Nephron (organoid): ENCODE measurements at regions not wholly inside any gene's neighbourhood (a gene's known extent, or its start where the extent isn't known, plus 50 kb on each side); places are given as distances from the start of the nearest gene placed in this dataset.
A peak's percentile ranks its signal among the peaks of the same experiment; 100 is the strongest.
"Not testable (repeated sequence)": the region's sequence is repeated elsewhere in the genome, so short reads cannot be mapped to it uniquely, and the experiment has no call there.

Experiments
- H3K27ac Mint-ChIP-seq, 3 experiments: 2 replicates each; pipeline ENCODE4 v1.8.0; 2020; ENCODE audit warnings: mixed read lengths in 3 of 3, mild to moderate bottlenecking in 2 of 3, moderate library complexity in 1 of 3
- H3K27me3 Mint-ChIP-seq: 2 replicates; pipeline ENCODE4 v1.8.0; 2021; ENCODE audit warnings: low read depth, mild to moderate bottlenecking, moderate library complexity, mixed read lengths
- H3K36me3 Mint-ChIP-seq: 2 replicates; pipeline ENCODE4 v1.8.0; 2020; ENCODE audit warnings: low read depth, mixed read lengths
- H3K4me1 Mint-ChIP-seq: 2 replicates; pipeline ENCODE4 v1.8.0; 2020; ENCODE audit warnings: mixed read lengths
- H3K4me3 Mint-ChIP-seq, 3 experiments: 2 replicates each; pipeline ENCODE4 v1.8.0; 2020; ENCODE audit warnings: mild to moderate bottlenecking in 3 of 3, mixed read lengths in 3 of 3, moderate library complexity in 2 of 3
- H3K9me3 Mint-ChIP-seq: 2 replicates; pipeline ENCODE4 v1.8.0; 2020; ENCODE audit warnings: mixed read lengths
- TF ChIP-seq, protein P1 (sequence below), 3 experiments: fragments of 200-600 bp; sonication (generic); IDR thresholded peaks; one replicate each; pipeline ENCODE4 v1.5.0; 2021; ENCODE audit warnings: antibody characterized with exemption in 3 of 3; ENCODE audit not compliant: unreplicated experiment in 3 of 3

DNA sequence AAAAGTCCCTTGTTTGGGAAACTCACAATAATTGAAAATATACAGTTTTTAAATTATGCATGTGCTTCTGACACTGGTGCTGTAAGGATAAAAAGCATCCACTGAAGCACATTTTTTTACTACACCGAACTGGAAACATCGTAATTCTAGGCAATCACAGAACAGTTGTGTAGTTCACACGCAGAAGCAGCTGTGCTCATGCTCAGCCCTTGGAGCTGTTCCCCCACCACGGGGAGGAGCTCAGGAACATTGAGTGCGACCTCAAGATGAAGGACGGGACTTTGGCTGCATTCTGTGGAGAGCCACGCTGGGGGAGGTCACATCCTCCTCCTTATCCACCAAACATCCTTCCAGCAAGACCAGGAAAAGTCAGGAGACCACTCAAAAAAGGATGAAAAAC lies 466.3 kb upstream of the CDH4 start:
- Mint-ChIP-seq H3K4me3 (no peak overlapping the region), H3K27ac (no peak overlapping the region), H3K36me3 (no peaks in the 10 kb centered on the region), H3K4me1 (peaks cover 25% of the 10 kb centered on the region), H3K27me3 (peaks cover 20% of the 10 kb centered on the region), H3K9me3 (no peaks in the 10 kb centered on the region)
- TF ChIP-seq, protein P1, sequence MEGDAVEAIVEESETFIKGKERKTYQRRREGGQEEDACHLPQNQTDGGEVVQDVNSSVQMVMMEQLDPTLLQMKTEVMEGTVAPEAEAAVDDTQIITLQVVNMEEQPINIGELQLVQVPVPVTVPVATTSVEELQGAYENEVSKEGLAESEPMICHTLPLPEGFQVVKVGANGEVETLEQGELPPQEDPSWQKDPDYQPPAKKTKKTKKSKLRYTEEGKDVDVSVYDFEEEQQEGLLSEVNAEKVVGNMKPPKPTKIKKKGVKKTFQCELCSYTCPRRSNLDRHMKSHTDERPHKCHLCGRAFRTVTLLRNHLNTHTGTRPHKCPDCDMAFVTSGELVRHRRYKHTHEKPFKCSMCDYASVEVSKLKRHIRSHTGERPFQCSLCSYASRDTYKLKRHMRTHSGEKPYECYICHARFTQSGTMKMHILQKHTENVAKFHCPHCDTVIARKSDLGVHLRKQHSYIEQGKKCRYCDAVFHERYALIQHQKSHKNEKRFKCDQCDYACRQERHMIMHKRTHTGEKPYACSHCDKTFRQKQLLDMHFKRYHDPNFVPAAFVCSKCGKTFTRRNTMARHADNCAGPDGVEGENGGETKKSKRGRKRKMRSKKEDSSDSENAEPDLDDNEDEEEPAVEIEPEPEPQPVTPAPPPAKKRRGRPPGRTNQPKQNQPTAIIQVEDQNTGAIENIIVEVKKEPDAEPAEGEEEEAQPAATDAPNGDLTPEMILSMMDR (IDR thresholded peaks at IDR 0.05; ENCODE audit: unreplicated experiment in 3 of 3): no peak

DNA sequence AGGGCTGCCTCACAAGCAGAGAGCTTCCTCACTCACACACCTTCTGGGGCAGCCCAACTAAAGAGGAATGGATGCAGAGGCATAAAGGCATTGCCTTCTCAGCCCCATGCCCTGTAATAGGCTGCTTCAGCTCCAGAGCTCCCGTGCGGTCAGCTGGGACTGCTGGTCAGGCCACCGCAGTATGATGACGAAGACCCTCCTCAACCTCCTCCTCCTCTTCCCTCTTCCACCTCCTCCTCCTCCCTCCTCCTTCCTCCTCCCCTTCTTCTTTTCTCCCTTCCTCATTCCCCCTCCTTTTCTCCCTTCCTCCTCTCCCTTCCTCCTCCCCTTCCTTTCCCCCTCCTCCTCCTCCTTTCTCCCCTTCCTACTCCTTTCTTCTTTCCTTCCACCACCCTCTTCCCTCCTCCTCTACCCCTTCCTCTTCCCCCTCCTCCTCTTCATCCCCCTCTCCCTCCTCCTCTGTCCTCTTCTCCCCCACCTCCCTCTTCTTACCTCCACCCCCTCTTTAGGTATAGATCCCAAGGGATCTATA lies 465.3 kb upstream of the CDH4 start:
- peaks cover 29% of the 10 kb centered on the region for H3K27me3 Mint-ChIP-seq
- H3K27ac Mint-ChIP-seq: no peak overlapping the region
- no peak overlapping the region for H3K4me3 Mint-ChIP-seq
- no peaks in the 10 kb centered on the region for H3K36me3 Mint-ChIP-seq
- TF ChIP-seq, protein P1 (IDR thresholded peaks at IDR 0.05; ENCODE audit: unreplicated experiment in 3 of 3): no peak
- H3K4me1 Mint-ChIP-seq: peaks cover 25% of the 10 kb centered on the region
- no peaks in the 10 kb centered on the region for H3K9me3 Mint-ChIP-seq

DNA sequence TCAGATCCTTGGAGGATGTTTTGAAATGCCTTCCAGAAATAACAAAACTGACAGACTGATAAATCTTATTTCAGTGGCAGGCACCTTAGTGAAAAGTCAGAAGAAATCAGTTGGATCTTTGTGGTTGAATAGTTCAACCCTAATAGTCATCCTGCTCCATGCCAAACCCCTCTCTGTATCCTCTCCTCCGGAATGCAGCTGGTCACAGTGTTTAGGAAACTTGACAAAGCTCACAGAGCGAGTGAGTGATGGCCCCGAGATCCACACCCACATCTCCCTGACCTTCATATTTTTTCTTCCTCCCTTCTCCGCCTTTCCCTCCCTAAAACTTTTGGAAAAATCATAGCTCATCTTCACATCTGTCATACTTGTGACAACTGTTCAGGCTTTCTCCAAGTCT lies 464.8 kb upstream of the CDH4 start:
- TF ChIP-seq, protein P1 (IDR thresholded peaks at IDR 0.05; ENCODE audit: unreplicated experiment in 3 of 3): no peak
- Mint-ChIP-seq H3K4me3 (no peak overlapping the region), H3K27ac (peak overlapping the region in 1 of 3 experiments; percentile 22), H3K4me1 (peaks cover 25% of the 10 kb centered on the region), H3K36me3 (no peaks in the 10 kb centered on the region), H3K9me3 (no peaks in the 10 kb centered on the region), H3K27me3 (peaks cover 29% of the 10 kb centered on the region)

DNA sequence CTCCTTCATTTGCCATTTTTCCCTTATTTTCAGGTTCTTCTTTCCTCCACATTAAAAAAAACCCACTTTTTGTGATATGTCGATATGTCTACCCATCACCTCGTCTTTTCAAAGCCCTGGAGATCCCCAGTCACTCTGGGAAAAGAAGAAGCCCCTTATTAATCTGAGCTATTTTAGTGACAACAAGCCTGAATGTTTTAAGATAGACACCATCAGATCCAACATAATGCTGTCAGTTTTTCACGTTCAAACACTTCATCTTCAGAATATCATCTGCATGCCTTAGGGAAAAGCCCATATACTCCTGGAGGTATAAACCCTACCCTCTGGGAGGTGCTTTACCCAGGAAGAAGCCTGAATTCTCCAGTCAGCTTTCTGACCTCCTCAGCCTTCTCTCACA lies 464.0 kb upstream of the CDH4 start:
- H3K27ac Mint-ChIP-seq: peak overlapping the region in 1 of 3 experiments; percentile 6
- peaks cover 25% of the 10 kb centered on the region for H3K4me1 Mint-ChIP-seq
- no peaks in the 10 kb centered on the region for H3K36me3 Mint-ChIP-seq
- H3K4me3 Mint-ChIP-seq: no peak overlapping the region
- H3K9me3 Mint-ChIP-seq: no peaks in the 10 kb centered on the region
- TF ChIP-seq, protein P1 (IDR thresholded peaks at IDR 0.05; ENCODE audit: unreplicated experiment in 3 of 3): no peak
- H3K27me3 Mint-ChIP-seq: peaks cover 33% of the 10 kb centered on the region

DNA sequence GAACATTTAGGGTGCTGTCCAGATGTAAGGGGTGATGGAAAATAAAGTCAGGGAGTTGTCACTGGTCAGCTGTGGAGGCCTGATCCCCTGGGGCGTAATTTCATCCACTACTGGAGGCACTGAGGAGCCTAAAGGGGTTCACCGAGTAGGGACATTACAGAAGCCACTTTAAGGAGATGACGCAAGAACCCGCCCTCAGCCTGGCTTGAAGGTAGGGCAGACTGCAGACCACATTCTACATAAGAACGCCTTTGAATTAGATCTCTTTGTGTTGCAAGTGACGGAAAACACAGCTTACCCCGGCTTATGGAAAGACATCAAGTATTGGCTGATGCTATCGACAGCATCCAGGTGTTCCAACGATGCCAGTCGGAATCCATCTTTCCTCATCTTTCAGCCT lies 462.7 kb upstream of the CDH4 start:
- peaks cover 25% of the 10 kb centered on the region for H3K4me1 Mint-ChIP-seq
- TF ChIP-seq, protein P1 (IDR thresholded peaks at IDR 0.05; ENCODE audit: unreplicated experiment in 3 of 3): no peak
- no peak overlapping the region for H3K4me3 Mint-ChIP-seq
- peaks cover 36% of the 10 kb centered on the region for H3K27me3 Mint-ChIP-seq
- H3K27ac Mint-ChIP-seq: no peak overlapping the region
- H3K36me3 Mint-ChIP-seq: no peaks in the 10 kb centered on the region
- H3K9me3 Mint-ChIP-seq: no peaks in the 10 kb centered on the region

DNA sequence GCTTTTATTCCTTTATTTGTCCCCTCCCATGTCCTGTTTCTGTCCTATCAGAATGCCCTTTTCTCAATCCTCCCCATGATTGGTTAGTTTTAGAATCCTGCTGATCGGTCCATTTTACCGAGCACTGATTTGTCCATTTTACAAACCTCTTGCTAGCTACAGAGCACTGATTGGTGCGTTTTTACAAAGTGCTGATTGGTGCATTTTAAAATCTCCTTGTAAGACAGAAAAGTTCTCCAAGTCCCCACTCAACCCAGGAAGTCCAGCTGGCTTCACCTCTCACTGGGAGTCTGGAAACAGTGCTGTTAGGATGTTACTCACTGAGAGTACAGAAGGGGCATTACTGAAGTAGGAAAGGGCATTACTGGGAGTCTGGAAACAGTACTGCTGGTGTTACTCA lies 461.7 kb upstream of the CDH4 start:
- not testable (repeated sequence) for H3K9me3 Mint-ChIP-seq, H3K4me3 Mint-ChIP-seq, H3K27ac Mint-ChIP-seq, H3K36me3 Mint-ChIP-seq
- Mint-ChIP-seq H3K27me3 (peaks cover 43% of the 10 kb centered on the region), H3K4me1 (peaks cover 23% of the 10 kb centered on the region)
